ENCODE measurements at regions not wholly inside any gene's neighbourhood (a gene's known extent, or its start where the extent isn't known, plus 50 kb on each side); places are given as distances from the start of the nearest gene placed in this dataset.

DNA sequence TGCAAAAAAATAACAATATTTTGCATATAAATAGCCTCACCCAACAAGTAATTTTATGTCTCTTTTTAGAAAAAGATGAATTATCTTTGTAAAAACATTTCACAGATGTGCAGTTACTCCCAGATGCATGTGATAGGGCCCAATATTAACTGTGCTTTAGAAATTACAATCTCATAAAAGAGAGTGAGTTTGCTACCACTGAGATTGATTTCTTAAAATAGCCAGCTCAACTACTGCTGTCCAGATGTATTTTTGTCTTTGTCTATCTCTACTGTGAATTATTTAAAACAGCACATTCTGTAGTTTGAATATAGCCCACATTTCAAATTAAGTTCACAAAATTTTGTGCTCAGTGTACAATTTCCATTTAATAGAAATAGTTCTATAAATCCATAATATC is 177.0 kb upstream of the TTC29 start:
- TF ChIP-seq POLR2A (IDR thresholded peaks at IDR 0.05; ENCODE audit: low read length) (no peak), GATA1 (IDR thresholded peaks at IDR 0.05; ENCODE audit: low read depth, low read length) (no peak)

Data from erythroblast (primary cell).